CD4-positive, alpha-beta T cell treated with Interleukin-21 for 1 hour (primary cell): ENCODE measurements at regions not wholly inside any gene's neighbourhood (a gene's known extent, or its start where the extent isn't known, plus 50 kb on each side); places are given as distances from the start of the nearest gene placed in this dataset.

Experiments
- DNase-seq: peaks from one replicate; pipeline ENCODE4 v3.0.0-alpha.2; 2020

DNA sequence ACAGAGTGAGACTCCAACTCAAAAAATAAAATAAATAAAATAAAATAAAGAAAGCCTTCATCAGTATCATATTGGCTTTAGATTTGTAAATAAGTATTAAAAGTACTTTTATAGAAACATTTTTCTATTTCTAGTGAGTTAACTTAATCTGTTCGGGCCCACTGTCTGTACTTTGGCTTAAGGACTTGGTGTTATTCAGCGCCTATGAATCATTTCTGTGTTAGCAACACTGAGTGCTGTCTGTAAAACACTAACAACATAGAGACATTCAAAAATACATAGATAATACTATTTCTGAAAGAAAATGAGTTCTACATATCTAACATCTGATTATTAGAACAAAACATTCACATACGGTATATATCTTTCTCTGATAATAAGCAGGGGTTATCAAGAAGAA is 221.5 kb upstream of the CDH19 start:
- DNase-seq, result no peak

- no peak for DNase-seq
Measured at GRCh38 chr18:66819235-66819634, 215.3 kb upstream of the CDH19 start.

DNA sequence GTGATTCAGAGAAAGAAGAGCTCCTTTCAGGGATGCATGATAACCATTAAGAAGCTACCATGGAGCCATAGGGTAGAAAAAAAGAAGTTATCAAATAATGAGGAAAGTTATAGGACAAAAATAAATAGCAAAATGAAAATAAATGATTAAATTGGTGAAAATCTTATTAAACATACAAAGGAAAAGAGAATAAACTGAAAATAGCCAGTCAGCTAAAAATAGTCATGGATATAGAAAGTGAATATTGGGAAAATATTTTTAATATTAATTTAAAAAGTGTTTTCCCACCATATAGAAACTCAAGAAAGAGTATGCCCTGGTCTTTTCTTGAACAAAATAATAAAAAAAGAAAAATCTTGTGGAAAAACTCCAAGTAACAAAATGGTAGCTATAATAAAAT is 209.2 kb upstream of the CDH19 start:
- DNase-seq, result no peak

GRCh38 chr18:66795051-66795450 is 191.2 kb upstream of the CDH19 start:
- no peak for DNase-seq

- no peak for DNase-seq
Measured at GRCh38 chr18:66792466-66792865, 188.6 kb upstream of the CDH19 start.

DNA sequence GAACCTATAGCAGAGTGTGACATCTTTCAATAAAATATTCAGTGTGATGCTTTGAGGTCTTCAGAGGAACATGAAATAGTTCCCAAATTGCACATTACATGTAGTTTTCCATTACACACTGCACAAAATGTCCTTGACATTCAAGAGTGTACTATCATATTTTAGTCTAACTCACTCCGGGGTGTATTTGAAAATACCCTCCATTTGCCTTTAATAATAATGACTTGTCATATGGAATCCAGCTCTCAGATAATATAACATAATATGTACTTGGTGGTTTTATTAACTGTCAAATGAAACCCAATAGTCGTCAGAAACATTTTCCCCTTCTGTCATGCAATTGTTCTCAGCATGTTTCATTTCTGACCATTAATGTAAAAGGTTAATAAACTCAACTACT is 176.7 kb upstream of the CDH19 start:
- no peak for DNase-seq

DNA sequence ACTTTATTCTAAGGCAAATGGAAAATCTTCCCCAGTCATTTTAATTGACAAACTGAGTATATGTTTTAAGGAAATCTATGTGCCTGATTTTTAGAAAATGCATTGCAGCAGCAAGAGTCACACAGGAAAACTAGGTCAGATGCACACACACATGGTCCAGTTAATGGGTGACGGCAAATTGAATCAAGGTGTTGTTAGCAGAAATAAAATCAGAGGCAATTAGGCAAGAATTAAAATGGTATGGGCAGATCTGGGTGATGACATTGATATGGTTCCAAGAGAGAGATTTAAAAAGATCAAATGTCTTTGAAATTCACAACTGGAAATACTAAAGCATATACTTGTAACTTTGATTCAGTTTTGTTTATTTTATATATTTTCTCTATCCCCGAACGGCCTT is 174.2 kb upstream of the CDH19 start:
- no peak for DNase-seq

DNA sequence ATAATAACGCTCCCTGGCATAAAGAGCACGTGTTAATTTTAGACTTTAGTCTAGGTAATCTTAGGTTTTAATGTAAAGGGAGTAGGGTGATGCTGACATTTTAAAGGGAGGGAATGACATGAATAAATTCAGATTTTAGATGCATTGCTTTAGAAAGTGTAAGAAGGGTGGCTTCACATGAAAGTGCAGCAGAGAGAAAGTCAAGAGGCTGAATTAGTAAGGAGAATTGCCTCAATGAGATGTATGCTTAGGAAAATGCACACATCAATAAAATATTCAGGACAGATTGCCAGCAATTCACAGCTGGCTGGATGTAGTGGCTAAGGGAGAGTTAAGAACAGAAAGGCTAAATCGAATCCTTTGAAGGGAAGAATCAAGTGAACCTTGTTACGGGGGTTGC is 165.5 kb upstream of the CDH19 start:
- no peak for DNase-seq

GRCh38 chr18:66764230-66764629 is 160.3 kb upstream of the CDH19 start:
- DNase-seq, result no peak

GRCh38 chr18:66761166-66761565 is 157.3 kb upstream of the CDH19 start:
- DNase-seq, result no peak

DNA sequence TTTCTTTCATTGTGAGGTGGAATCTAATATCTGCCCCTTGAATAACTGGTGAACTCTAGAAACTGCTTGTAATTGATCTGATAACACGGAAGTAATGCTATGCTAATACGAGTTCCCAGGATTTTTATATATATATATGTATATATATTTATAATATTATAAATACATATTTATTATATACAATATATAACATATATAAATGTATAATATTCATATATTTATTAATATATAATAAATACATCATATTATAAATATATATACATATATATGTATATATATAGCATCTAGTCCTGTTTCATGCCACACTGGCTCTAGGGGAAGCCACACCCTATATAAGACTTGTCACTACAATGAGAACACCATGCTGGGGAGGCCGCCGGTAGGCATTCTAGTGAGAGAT is 156.7 kb upstream of the CDH19 start:
- DNase-seq, result no peak

GRCh38 chr18:66759050-66759828 is 155.3 kb upstream of the CDH19 start:
- DNase-seq, result no peak

- no peak for DNase-seq
Measured at GRCh38 chr18:66757946-66758345, 154.1 kb upstream of the CDH19 start.

- no peak for DNase-seq
Measured at GRCh38 chr18:66754335-66754734, 150.4 kb upstream of the CDH19 start.

DNA sequence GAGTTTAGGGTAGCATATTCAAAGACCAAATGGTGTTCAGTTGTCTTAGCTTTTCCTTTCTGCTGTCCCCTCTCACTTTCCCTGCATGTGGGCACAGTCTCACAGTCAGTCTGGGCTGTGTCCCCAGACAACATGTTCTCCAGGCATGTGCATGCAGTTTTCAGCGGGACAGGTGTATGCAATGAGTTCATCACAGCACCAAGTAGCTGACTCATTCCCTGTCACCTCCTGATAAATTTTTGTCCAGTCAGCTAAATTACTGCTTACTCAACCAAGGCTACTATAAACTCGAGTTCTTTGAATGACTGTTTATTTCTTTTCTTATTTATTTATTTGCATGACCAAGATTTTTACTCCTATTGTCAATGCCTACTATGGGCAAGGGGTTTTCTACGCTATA is 148.8 kb upstream of the CDH19 start:
- DNase-seq, result no peak

DNA sequence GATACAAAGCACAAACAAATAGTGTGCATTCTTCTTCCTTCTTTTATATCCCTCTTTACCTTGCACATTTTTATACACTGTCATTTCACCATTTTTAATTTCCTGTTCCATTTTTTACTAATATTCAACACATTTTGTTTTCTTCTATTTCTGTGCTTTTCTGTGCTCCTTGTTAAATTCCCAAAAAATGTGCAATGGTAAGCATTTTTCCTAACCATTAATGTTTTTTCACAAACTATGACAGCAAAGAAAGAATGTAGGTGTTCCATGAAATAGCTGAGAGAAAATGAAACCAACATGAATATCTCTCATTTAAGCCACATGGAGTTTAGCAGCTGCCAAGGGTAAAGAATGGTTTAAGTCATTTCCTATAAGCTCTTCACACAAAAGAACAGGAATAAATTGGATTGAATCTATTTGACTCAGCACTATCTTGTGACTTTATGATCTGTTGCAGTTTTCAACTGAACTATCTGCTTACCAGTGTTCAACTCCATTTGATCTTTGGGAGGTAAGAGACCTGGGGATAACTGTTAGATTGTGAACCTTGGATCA is 145.7 kb upstream of the CDH19 start:
- DNase-seq, result no peak

- no peak for DNase-seq
Measured at GRCh38 chr18:66749030-66749429, 145.1 kb upstream of the CDH19 start.

DNA sequence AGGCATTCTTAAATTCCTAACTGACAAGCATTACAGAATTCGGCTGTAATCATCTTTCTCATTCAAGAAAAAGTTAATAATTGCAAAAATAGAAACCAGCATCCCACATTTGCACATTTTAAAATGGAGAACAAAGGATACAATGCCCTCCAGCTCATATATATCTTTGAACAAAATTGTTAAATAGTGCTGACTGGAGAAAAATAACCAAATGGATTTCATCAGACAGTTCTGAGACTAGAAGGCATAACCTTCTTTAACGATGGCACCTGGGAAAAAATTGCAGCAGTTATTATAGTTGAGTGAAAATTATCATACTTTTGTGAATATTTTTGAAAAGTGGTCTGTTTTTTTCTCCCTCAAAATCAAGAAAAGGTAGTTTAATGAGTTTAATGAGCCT is 138.9 kb upstream of the CDH19 start:
- DNase-seq, result no peak

DNA sequence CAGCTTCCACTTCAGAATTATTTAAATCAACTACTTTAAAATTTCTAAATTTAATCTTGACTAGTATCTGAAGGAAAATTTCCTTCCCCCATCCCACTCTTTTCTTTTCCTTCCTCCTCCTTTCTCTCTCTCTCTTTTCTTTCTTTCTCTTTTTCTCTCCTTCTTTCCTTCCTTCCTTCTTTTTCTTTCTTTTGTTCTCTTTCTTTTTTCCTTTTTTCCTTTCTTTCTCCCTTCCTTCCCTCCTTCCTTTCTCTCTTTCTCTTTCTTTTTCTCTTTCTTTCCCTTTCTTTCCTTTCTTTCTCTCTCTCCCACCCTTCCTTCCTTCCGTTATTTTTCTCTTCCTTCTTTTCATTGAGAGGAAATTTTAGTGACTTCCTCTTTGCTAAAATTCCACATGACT is 132.0 kb upstream of the CDH19 start:
- no peak for DNase-seq

GRCh38 chr18:66734451-66734850 is 130.6 kb upstream of the CDH19 start:
- no peak for DNase-seq

GRCh38 chr18:66731890-66732289 is 128.0 kb upstream of the CDH19 start:
- DNase-seq, result no peak

- DNase-seq, result no peak
Measured at GRCh38 chr18:66729442-66730239, 125.8 kb upstream of the CDH19 start.

DNA sequence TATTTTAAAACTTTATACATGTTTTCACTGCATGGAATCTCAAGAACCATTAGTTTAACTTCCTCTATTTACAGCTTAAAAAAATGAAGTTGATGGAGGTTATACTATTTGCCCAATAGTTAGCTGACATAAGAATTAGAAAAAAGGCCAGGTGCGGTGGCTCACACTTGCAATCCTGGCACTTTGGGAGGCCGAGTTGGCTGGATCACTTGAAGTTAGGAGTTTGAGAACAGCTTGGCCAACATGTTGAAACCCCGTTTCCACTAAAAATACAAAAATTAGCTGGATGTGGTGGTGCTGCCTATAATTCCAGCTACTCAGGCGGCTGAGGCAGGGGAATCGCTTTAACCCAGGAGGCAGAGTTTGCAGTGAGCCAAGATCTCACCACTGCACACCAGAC is 125.1 kb upstream of the CDH19 start:
- DNase-seq, result no peak

DNA sequence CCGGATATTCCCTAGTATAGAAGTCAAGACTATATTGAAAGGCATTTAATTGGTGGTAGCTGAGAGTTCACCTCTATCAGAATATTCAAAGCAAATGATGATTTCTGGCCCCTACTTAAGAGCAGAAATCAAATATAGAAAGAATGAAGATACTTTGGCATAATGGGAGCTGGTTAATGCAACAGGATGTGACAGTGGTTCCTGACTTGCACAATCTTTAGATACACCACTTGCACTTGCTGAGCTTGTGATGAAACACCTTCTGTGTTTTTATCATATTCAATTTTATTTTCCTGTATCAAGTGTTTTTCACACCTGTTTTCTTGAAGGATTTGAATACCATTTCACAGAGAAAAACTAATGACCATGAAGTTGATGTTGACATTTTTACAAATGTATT is 124.1 kb upstream of the CDH19 start:
- DNase-seq, result no peak
